ENCODE measurements at regions not wholly inside any gene's neighbourhood (a gene's known extent, or its start where the extent isn't known, plus 50 kb on each side); places are given as distances from the start of the nearest gene placed in this dataset.
"Not testable (repeated sequence)": the region's sequence is repeated elsewhere in the genome, so short reads cannot be mapped to it uniquely, and the experiment has no call there.

GRCh38 chr2:89969190-89969589 lies 1277.7 kb downstream of the RPIA start:
- TF ChIP-seq ZNF274 (IDR thresholded peaks at IDR 0.05; ENCODE audit: low read depth, low read length); YY1 (IDR thresholded peaks at IDR 0.05; ENCODE audit: insufficient read depth, insufficient read length): not testable (repeated sequence)

Measured in NT2/D1 (cell line).